ENCODE measurements at regions not wholly inside any gene's neighbourhood (a gene's known extent, or its start where the extent isn't known, plus 50 kb on each side); places are given as distances from the start of the nearest gene placed in this dataset.

- no peak for TF ChIP-seq CTCF (IDR thresholded peaks at IDR 0.05 in 8 of 11, conservative IDR thresholded peaks at IDR 0.05 in 3 of 11)
- no peak for TF ChIP-seq POLR2A (IDR thresholded peaks at IDR 0.05)
- no peak for TF ChIP-seq POLR2AphosphoS5 (IDR thresholded peaks at IDR 0.05)
Observed at GRCh38 chr16:16956376-16956775, 514.4 kb downstream of the XYLT1 start.
